Body of pancreas (tissue), 4 donors: ENCODE measurements at regions not wholly inside any gene's neighbourhood (a gene's known extent, or its start where the extent isn't known, plus 50 kb on each side); places are given as distances from the start of the nearest gene placed in this dataset.

Experiments used
- ATAC-seq: fragments of 150-250 bp; one replicate; pipeline ENCODE4 v1.9.1; 2016
- DNase-seq, 4 donors: peaks; one replicate each; pipeline ENCODE4 v3.0.0-alpha.2; 2019
- H3K27ac ChIP-seq, 4 donors: fragments of 200-600 bp; sonication (generic); 1 replicate in 3 of 4; 2 replicates in 1 of 4; pipeline versions ENCODE4 v1.5.1 to v1.6.1; 2016 to 2019; ENCODE audit warnings: mild to moderate bottlenecking in 1 of 4, mixed read lengths in 1 of 4, moderate library complexity in 1 of 4
- H3K27me3 ChIP-seq, 2 donors: fragments of 200-600 bp; sonication (generic); one replicate each; pipeline ENCODE4 v1.6.0; 2016; ENCODE audit warnings: mild to moderate bottlenecking in 1 of 2
- H3K36me3 ChIP-seq, 2 donors: fragments of 200-600 bp; sonication (generic); replicated peaks in 1 of 2; 2 replicates each; pipeline ENCODE4 v1.5.1; 2016; ENCODE audit warnings: low read depth in 2 of 2; ENCODE audit not compliant: insufficient read depth in 1 of 2
- H3K4me1 ChIP-seq: fragments of 200-600 bp; sonication (generic); one replicate; pipeline ENCODE4 v1.6.0; 2016
- H3K4me3 ChIP-seq, 2 donors: fragments of 200-600 bp; sonication (generic); 1 replicate in 1 of 2; 2 replicates in 1 of 2; pipeline ENCODE4 v1.5.1; 2016 to 2019
- H3K9me3 ChIP-seq, 3 donors: fragments of 200-600 bp; sonication (generic); 1 replicate in 2 of 3; 2 replicates in 1 of 3; pipeline ENCODE4 v1.5.1; 2016
- CTCF ChIP-seq, 7 experiments: fragments of 450-650 bp in 4 of 7; fragments of 200-600 bp in 3 of 7; sonication (generic) in 3 of 7; IDR thresholded peaks; one replicate each; pipeline ENCODE4 v1.5.1; 2016 to 2019; ENCODE audit warnings: antibody characterized with exemption in 7 of 7
- POLR2A ChIP-seq, 3 donors: fragments of 450-650 bp; IDR thresholded peaks; one replicate each; pipeline ENCODE4 v1.6.1; 2016; ENCODE audit warnings: antibody characterized with exemption in 3 of 3, mild to moderate bottlenecking in 2 of 3
- WGBS, 2 donors: methylation state at CpG; one replicate each; pipeline ENCODE4 v1.1.5; 2017; 5-methylcytosine and 5-hydroxymethylcytosine counted together
- intact Hi-C: fragments of 100-400 bp; cut with DNase I; formaldehyde crosslinking; loops from one replicate; pipeline ENCODE4 v1.15.1; 2023

GRCh38 chr4:175419236-175419718 is 392.8 kb downstream of the GPM6A start:
- H3K36me3 ChIP-seq = no peaks in the 10 kb centered on the region
- no peak overlapping the region for H3K4me3 ChIP-seq
- intact Hi-C loops = no loop called here
- WGBS, 2 donors = 26 to 38% methylated on average over 2 of the region's 2 CpGs
- H3K4me1 ChIP-seq = no peaks in the 10 kb centered on the region
- no peak overlapping the region for H3K27ac ChIP-seq
- H3K9me3 ChIP-seq = no peaks in the 10 kb centered on the region
- no peak for ATAC-seq
- DNase-seq = no peak
- H3K27me3 ChIP-seq = no peaks in the 10 kb centered on the region
- TF ChIP-seq CTCF (IDR thresholded peaks at IDR 0.05) (no peak), POLR2A (IDR thresholded peaks at IDR 0.05) (no peak)

- no peaks in the 10 kb centered on the region for H3K36me3 ChIP-seq
- no peak for TF ChIP-seq POLR2A (IDR thresholded peaks at IDR 0.05)
- no peak for TF ChIP-seq CTCF (IDR thresholded peaks at IDR 0.05)
- no peak overlapping the region for H3K4me3 ChIP-seq
- no peaks in the 10 kb centered on the region for H3K9me3 ChIP-seq
- intact Hi-C loops = no loop called here
- WGBS, 2 donors = 30 to 34% methylated on average over 3 of the region's 3 CpGs
- no peak for DNase-seq
- no peak overlapping the region for H3K27ac ChIP-seq
- H3K27me3 ChIP-seq = no peaks in the 10 kb centered on the region
- H3K4me1 ChIP-seq = no peaks in the 10 kb centered on the region
- no peak for ATAC-seq
Observed at GRCh38 chr4:175421506-175421905, 390.6 kb downstream of the GPM6A start.

DNA sequence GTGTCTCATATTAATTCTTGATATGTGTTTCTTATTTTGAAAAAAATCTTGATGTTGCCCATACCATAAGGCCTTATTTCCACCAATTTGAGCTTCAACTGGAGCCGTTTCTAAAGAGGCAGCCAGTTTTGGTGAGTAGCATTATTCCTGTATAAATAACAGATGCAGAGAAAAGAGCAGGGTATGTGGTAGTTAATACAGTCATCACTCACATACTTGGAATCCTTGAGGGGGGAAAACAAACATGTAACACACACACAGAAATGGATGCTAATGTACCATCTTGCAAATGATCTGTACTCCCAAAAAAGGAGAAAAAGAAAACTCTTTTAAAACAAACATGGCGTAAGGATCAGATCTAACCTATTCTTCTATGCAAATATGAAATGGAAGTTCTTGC is 389.7 kb downstream of the GPM6A start:
- intact Hi-C loops = no loop called here
- H3K4me3 ChIP-seq = no peak overlapping the region
- no peaks in the 10 kb centered on the region for H3K4me1 ChIP-seq
- no peak for ATAC-seq
- TF ChIP-seq CTCF (IDR thresholded peaks at IDR 0.05) = no peak
- TF ChIP-seq POLR2A (IDR thresholded peaks at IDR 0.05) = no peak
- no peaks in the 10 kb centered on the region for H3K9me3 ChIP-seq
- no peak for DNase-seq
- WGBS, 2 donors = 58 to 60% methylated on average over 2 of the region's 2 CpGs
- no peaks in the 10 kb centered on the region for H3K27me3 ChIP-seq
- no peak overlapping the region for H3K27ac ChIP-seq
- no peaks in the 10 kb centered on the region for H3K36me3 ChIP-seq

GRCh38 chr4:175424111-175424510 is 388.0 kb downstream of the GPM6A start:
- Histone ChIP-seq H3K4me3 (no peak overlapping the region), H3K27me3 (no peaks in the 10 kb centered on the region), H3K9me3 (no peaks in the 10 kb centered on the region), H3K4me1 (no peaks in the 10 kb centered on the region), H3K36me3 (no peaks in the 10 kb centered on the region), H3K27ac (no peak overlapping the region)
- no peak for DNase-seq
- no peak for ATAC-seq
- intact Hi-C loops = no loop called here
- WGBS, 2 donors = 56 to 75% methylated on average over 4 of the region's 4 CpGs
- TF ChIP-seq POLR2A (IDR thresholded peaks at IDR 0.05) = no peak
- no peak for TF ChIP-seq CTCF (IDR thresholded peaks at IDR 0.05)

DNA sequence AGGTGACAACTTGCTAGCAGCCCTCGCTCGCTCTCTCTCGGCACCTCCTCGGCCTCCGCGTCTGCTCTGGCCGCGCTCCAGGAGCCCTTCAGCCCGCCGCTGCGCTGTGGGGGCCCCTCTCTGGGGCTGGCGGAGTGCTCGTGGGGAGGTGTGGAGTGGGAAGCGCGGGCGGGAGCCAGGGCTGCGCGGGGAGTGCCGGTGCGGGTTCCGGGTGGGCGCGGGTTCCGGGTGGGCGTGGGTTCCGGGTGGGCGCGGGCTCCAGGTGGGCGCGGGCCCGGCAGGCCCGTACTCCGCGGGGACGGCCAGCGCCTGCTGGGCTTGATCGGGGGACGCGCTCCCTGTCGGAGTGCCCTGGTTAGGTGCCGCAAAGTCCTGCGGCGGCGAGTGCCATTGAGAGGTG is 384.3 kb downstream of the GPM6A start:
- intact Hi-C loops = no loop called here
- Histone ChIP-seq H3K27ac (no peak overlapping the region), H3K27me3 (no peaks in the 10 kb centered on the region), H3K36me3 (no peaks in the 10 kb centered on the region), H3K4me1 (no peaks in the 10 kb centered on the region), H3K9me3 (no peaks in the 10 kb centered on the region), H3K4me3 (no peak overlapping the region)
- ATAC-seq = no peak
- TF ChIP-seq CTCF (IDR thresholded peaks at IDR 0.05) (no peak), POLR2A (IDR thresholded peaks at IDR 0.05) (no peak)
- DNase-seq = no peak
- WGBS, 2 donors = 56 to 72% methylated on average over 8 to 9 of the region's 44 CpGs
